Gastrocnemius medialis (tissue), 4 donors: ENCODE measurements at regions not wholly inside any gene's neighbourhood (a gene's known extent, or its start where the extent isn't known, plus 50 kb on each side); places are given as distances from the start of the nearest gene placed in this dataset.
"Not testable (repeated sequence)": the region's sequence is repeated elsewhere in the genome, so short reads cannot be mapped to it uniquely, and the experiment has no call there.

ENCODE experiments used
- POLR2A ChIP-seq, 2 donors: fragments of 450-650 bp; IDR thresholded peaks; one replicate each; pipeline ENCODE4 v1.6.1; 2017; ENCODE audit warnings: antibody characterized with exemption in 2 of 2, mild to moderate bottlenecking in 2 of 2, moderate library complexity in 2 of 2
- TF ChIP-seq, protein P1 (sequence below), 5 experiments: fragments of 450-650 bp in 3 of 5; fragments of 200-600 bp in 2 of 5; sonication (generic) in 2 of 5; IDR thresholded peaks in 4 of 5; conservative IDR thresholded peaks in 1 of 5; 1 replicate in 4 of 5; 2 replicates in 1 of 5; pipeline ENCODE4 v1.5.1; 2016 to 2019; ENCODE audit warnings: antibody characterized with exemption in 5 of 5, mild to moderate bottlenecking in 3 of 5, moderate library complexity in 3 of 5

- TF ChIP-seq, protein P1, sequence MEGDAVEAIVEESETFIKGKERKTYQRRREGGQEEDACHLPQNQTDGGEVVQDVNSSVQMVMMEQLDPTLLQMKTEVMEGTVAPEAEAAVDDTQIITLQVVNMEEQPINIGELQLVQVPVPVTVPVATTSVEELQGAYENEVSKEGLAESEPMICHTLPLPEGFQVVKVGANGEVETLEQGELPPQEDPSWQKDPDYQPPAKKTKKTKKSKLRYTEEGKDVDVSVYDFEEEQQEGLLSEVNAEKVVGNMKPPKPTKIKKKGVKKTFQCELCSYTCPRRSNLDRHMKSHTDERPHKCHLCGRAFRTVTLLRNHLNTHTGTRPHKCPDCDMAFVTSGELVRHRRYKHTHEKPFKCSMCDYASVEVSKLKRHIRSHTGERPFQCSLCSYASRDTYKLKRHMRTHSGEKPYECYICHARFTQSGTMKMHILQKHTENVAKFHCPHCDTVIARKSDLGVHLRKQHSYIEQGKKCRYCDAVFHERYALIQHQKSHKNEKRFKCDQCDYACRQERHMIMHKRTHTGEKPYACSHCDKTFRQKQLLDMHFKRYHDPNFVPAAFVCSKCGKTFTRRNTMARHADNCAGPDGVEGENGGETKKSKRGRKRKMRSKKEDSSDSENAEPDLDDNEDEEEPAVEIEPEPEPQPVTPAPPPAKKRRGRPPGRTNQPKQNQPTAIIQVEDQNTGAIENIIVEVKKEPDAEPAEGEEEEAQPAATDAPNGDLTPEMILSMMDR (IDR thresholded peaks at IDR 0.05 in 4 of 5, conservative IDR thresholded peaks at IDR 0.05 in 1 of 5) = not testable (repeated sequence)
- TF ChIP-seq POLR2A (IDR thresholded peaks at IDR 0.05) = not testable (repeated sequence)
Observed at GRCh38 chr21:10405331-10405730, 116.1 kb upstream of the TPTE start.
